ENCODE measurements at regions not wholly inside any gene's neighbourhood (a gene's known extent, or its start where the extent isn't known, plus 50 kb on each side); places are given as distances from the start of the nearest gene placed in this dataset.

- DNase-seq (ENCODE audit: low read depth in 2 of 2): no peak
Observed at GRCh38 chr9:38227656-38228055, 158.6 kb upstream of the SHB start.

DNA sequence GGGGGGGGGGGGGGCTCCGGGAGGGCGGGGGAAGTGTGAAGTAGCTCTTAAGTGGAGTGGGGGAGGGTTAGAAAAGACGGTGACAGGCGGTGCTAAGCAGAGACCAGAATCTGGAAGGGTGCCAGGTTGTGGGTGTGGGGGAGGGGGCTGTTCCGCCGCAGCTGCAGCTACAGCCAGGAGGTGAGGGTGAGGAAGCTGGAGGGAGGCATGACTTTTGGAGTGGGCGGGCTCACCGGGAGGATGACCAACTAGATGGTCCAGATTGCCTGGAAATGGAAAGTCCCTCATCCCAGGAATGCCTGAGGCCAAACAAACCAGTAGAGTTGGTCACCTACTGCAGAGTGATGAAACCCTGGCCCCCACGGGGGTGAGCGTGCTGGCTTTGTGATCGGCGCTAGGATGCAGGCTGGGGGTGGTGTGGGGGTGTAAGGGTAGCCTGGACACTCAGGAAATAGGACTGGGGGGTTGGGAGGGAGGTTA lies 158.1 kb upstream of the SHB start:
- DNase-seq (ENCODE audit: low read depth in 2 of 2): peak; percentile 29 to 58

- no peak for DNase-seq (ENCODE audit: low read depth in 2 of 2)
Observed at GRCh38 chr9:38226491-38226951, 157.5 kb upstream of the SHB start.

DNA sequence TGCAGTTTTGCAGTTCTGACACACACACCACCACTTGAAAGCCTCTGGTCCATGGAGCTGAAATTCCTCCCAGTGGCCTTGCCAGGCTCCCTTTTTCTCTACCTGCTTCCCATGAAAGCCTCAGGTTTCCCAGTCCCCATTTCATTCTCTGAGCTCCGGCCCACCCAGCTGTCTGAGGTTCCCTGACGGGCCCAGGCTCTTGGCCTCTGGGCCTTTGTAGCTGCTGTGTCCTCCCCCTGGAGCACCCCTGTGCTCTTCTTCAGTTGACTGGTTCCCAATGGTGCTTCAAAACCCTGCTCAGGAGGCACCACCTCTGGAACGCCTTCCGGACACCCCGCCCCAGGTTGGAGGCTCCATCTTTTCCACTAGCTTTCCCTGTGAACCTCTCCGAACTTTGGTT lies 155.9 kb upstream of the SHB start:
- DNase-seq (ENCODE audit: low read depth in 2 of 2): no peak

DNA sequence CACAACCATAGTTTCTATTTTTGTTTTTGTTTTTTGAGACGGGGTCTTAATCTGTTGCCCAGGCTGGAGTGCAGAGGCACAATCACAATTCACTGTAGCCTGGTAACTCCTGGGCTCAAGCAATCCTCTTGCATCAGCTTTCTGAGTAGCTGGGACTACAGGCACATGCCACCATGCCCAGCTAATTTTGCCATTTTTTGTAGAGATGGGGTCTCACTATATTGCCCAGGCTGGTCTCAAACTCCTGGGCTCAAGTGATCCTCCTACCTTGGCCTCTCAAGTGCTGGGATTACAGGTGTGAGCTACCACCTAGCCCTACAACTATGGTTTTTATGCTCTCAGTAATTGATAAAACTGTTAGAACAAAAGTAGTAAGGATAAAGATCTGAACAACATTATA lies 147.5 kb upstream of the SHB start:
- DNase-seq (ENCODE audit: low read depth in 2 of 2): no peak

- no peak for DNase-seq (ENCODE audit: low read depth in 2 of 2)
Observed at GRCh38 chr9:38215465-38215864, 146.4 kb upstream of the SHB start.

GRCh38 chr9:38214432-38214831 lies 145.4 kb upstream of the SHB start:
- no peak for DNase-seq (ENCODE audit: low read depth in 2 of 2)

- DNase-seq (ENCODE audit: low read depth in 2 of 2): no peak
Observed at GRCh38 chr9:38213631-38214299, 144.7 kb upstream of the SHB start.

GRCh38 chr9:38212016-38212415 lies 143.0 kb upstream of the SHB start:
- no peak for DNase-seq (ENCODE audit: low read depth in 2 of 2)

- DNase-seq (ENCODE audit: low read depth in 2 of 2): no peak
Observed at GRCh38 chr9:38211002-38211401, 142.0 kb upstream of the SHB start.

- no peak for DNase-seq (ENCODE audit: low read depth in 2 of 2)
Observed at GRCh38 chr9:38208206-38208901, 139.3 kb upstream of the SHB start.

DNA sequence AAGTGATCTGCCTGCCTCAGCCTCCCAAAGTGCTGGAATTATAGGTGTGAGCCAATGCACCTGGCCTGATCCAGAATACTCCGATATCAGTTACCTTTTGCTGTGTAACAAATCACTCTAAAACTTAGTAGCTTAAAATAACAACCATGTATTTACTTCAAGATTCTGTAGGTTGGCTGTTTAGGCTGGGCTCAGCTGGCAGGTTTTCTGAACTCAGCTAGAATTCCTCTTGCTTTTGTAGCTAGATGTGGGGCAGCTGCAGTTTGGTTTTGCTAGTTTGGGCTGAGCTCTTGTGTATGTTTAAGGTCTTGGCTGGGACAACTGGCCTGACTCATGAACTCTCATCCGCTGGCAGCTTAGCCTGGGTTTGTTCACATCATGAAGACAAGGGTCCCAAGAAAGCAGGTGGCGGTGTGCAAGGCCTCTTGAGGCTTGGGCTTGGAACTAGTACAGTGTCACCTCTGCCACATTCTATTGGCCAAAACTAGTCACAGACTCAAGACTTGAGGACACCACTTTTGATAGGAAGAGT lies 138.3 kb upstream of the SHB start:
- DNase-seq (ENCODE audit: low read depth in 2 of 2): no peak

DNA sequence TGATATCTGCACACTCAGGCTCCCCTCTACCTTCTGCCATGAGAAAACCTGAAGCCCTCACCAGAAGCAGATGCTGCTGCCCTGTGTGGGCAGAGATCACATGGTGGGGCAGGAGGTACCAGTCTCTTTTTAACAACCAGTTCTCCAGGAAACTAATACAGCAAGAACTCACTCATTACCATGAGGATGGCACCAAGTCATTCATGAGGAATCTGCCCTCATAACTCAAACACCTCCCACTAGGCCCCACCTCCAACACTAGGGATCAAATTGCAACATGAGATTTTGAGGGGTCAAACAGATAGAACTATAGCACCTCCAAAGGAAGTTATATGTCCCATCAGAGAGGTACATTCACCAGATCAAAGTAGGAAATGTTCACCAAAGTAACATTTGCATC lies 136.3 kb upstream of the SHB start:
- DNase-seq (ENCODE audit: low read depth in 2 of 2): no peak

GRCh38 chr9:38202336-38202938 lies 133.4 kb upstream of the SHB start:
- DNase-seq (ENCODE audit: low read depth in 2 of 2): no peak

GRCh38 chr9:38201844-38202243 lies 132.8 kb upstream of the SHB start:
- no peak for DNase-seq (ENCODE audit: low read depth in 2 of 2)

DNA sequence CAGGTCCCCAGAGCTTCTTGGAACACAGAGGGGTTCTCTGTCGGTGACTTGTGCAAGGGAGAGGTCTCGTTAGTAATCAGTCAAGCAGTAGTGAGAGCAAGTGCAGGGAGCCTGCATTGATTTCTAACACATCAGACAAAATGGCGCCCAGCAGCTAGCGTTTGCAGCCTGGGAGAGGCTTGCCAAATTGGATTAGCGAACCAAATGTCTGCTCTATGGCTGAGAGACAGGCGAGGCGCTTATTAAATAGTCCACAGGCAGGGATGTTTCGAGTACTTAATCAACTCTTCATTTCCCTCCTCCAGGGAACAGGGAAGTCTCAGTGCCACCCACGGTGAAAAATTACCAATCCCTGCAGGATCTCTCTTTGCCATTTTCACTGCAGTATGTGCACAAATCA lies 131.4 kb upstream of the SHB start:
- DNase-seq (ENCODE audit: low read depth in 2 of 2): no peak

DNA sequence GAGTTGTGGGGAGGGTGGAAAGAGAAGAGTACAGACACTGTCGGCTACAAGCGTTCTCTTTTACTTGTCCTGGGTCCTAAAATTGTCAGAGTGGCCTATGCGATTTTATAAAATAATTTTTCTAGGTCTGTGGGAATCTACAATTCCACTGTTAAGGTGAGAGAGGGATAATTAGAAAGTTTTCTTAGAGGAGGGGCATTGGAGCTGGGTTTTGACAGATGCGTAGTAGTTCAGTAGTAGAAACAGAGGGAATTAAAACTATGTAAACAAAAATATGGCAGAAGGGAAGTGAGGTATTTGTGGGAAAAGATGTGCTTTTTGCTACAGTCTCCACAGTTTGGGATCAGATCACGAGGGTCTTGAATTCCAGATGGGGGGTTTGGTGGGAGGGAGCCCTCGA lies 129.1 kb upstream of the SHB start:
- no peak for DNase-seq (ENCODE audit: low read depth in 2 of 2)

DNA sequence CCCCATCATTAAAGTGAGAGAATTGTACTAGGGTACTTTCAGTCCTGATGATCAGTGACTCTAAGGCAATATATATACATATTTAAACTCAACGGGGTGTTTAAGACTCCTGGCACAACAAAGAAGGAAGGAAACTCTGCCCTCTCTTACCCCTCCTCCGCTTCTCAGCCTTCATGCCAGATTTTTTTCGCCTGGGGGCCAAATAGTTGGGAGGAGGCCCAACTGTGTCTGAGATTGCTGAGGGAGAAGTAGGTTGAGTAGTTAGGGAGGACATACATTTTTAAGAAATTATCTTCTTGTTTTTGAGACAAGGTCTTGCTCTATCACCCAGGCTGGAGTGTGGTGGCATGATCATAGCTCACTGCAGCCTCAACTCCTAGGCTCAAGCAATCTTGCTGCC lies 127.7 kb upstream of the SHB start:
- no peak for DNase-seq (ENCODE audit: low read depth in 2 of 2)

DNA sequence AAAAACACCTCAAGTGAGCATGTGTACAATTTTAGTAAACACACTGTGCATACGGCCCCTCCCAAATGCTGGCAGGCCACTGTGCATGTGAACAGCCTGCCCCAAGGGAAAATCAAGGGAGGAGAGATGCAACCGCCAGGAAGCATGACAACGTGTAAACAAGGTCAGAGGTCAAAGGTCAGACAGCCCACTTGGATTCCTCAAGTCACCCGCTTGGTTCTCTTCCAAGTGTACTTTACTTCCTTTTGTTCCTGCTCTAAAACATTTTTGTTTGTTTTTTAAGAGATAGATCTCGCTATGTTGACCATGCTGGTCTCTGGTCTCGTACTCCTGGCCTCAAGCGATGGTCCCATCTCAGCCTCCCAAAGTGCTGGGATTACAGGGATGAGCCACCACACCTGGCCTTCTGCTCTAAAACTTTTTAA lies 126.7 kb upstream of the SHB start:
- no peak for DNase-seq (ENCODE audit: low read depth in 2 of 2)

- DNase-seq (ENCODE audit: low read depth in 2 of 2): no peak
Observed at GRCh38 chr9:38194870-38195269, 125.8 kb upstream of the SHB start.

DNA sequence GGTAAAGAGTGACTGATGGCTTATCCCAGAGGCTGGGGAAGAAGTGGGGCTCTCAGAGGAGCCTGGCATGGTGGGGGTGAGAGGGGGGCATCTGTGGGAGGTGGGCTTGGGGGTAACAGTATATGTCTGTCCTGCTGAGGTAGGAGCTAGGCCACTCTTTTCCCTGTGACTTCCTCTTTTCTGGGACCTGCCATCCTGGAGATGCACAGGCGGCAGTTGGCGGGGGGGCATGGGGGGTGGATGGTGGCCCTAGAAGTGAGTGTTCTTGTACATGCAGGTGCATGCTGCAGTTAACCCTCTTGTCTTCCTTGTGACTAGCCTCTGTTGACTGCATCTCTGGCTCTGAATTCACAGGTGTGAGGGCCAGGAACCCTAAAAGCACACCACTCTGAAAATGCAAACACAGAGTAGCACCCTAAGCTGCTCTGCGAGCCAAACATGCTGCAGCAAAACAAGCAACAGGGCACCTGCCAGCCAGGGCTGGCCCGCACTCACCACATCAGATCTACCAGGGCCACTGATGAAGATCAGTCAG lies 123.8 kb upstream of the SHB start:
- no peak for DNase-seq (ENCODE audit: low read depth in 2 of 2)

- no peak for DNase-seq (ENCODE audit: low read depth in 2 of 2)
Observed at GRCh38 chr9:38186404-38187115, 117.5 kb upstream of the SHB start.

Measured in stimulated activated CD4-positive, alpha-beta T cell treated with anti-CD3 and anti-CD28 coated beads, Interleukin-4, amount 100 ng/mL, for 48 hours (primary cell).